DOHH2 (cell line): ENCODE measurements at regions not wholly inside any gene's neighbourhood (a gene's known extent, or its start where the extent isn't known, plus 50 kb on each side); places are given as distances from the start of the nearest gene placed in this dataset.

Experiments used
- H3F3A ChIP-seq: fragments of 200-600 bp; sonication (generic), shearing (Covaris generic); 2 replicates; pipeline ENCODE4 v1.6.0; 2016; ENCODE audit warnings: antibody characterized with exemption, mild to moderate bottlenecking; ENCODE audit not compliant: control insufficient read depth, insufficient read depth
- H3K27ac ChIP-seq: fragments of 200-600 bp; sonication (generic); 2 replicates; pipeline ENCODE4 v1.5.1; 2014; ENCODE audit warnings: low read depth, mild to moderate bottlenecking, low read length, moderate library complexity
- H3K27me3 ChIP-seq: fragments of 200-600 bp; sonication (generic); 2 replicates; pipeline ENCODE4 v1.6.1; 2014; ENCODE audit warnings: mild to moderate bottlenecking, low read length, mixed read lengths; ENCODE audit not compliant: control insufficient read depth
- H3K36me3 ChIP-seq: fragments of 200-600 bp; sonication (generic); 2 replicates; pipeline ENCODE4 v1.6.1; 2014; ENCODE audit warnings: mild to moderate bottlenecking, low read length, moderate library complexity, mixed read lengths; ENCODE audit not compliant: control insufficient read depth
- H3K4me1 ChIP-seq: fragments of 200-600 bp; sonication (generic); 2 replicates; pipeline ENCODE4 v1.6.1; 2014; ENCODE audit warnings: mild to moderate bottlenecking, low read length, mixed read lengths; ENCODE audit not compliant: control insufficient read depth
- H3K4me2 ChIP-seq: fragments of 200-600 bp; sonication (generic); 2 replicates; pipeline ENCODE4 v1.6.0; 2014; ENCODE audit warnings: mild to moderate bottlenecking, low read length, moderate library complexity
- H3K4me3 ChIP-seq: fragments of 200-600 bp; sonication (generic); 2 replicates; pipeline ENCODE4 v1.5.1; 2014; ENCODE audit warnings: mild to moderate bottlenecking, low read length, mixed read lengths
- H3K79me2 ChIP-seq: fragments of 200-600 bp; sonication (generic); 2 replicates; pipeline ENCODE4 v1.6.1; 2014; ENCODE audit warnings: mild to moderate bottlenecking, low read length, mixed read lengths; ENCODE audit not compliant: control insufficient read depth
- H3K9me2 ChIP-seq: fragments of 200-600 bp; sonication (generic); replicated peaks from 2 replicates; pipeline ENCODE4 v1.6.1; 2014; ENCODE audit warnings: mild to moderate bottlenecking, low read length, mixed read lengths; ENCODE audit not compliant: control insufficient read depth
- H3K9me3 ChIP-seq: fragments of 200-600 bp; sonication (generic); 2 replicates; pipeline ENCODE4 v1.6.1; 2014; ENCODE audit warnings: antibody characterized with exemption, low read length, mixed read lengths; ENCODE audit not compliant: control insufficient read depth, insufficient read depth
- H4K20me1 ChIP-seq: fragments of 200-600 bp; sonication (generic); 2 replicates; pipeline ENCODE4 v1.6.0; 2014; ENCODE audit warnings: low read depth, mild to moderate bottlenecking, antibody characterized with exemption, low read length, moderate library complexity; ENCODE audit not compliant: control insufficient read depth, insufficient read depth
- EZH2phosphoT487 ChIP-seq: fragments of 200-600 bp; sonication (generic); IDR thresholded peaks from 2 replicates; pipeline ENCODE4 v1.6.1; 2017; ENCODE audit warnings: borderline replicate concordance, mild to moderate bottlenecking, antibody characterized with exemption, low read length, moderate library complexity, mixed read lengths
- TF ChIP-seq, protein P1 (sequence below): fragments of 200-600 bp; sonication (generic); IDR thresholded peaks from one replicate; pipeline ENCODE4 v1.5.1; 2014; ENCODE audit warnings: antibody characterized with exemption, mild to moderate bottlenecking, low read depth, low read length; ENCODE audit not compliant: poor library complexity, severe bottlenecking

GRCh38 chr3:18687286-18687685 is 262.1 kb upstream of the SATB1 start:
- H3K27ac ChIP-seq, result no peak overlapping the region
- H3K79me2 ChIP-seq, result no peaks in the 10 kb centered on the region
- TF ChIP-seq, protein P1, sequence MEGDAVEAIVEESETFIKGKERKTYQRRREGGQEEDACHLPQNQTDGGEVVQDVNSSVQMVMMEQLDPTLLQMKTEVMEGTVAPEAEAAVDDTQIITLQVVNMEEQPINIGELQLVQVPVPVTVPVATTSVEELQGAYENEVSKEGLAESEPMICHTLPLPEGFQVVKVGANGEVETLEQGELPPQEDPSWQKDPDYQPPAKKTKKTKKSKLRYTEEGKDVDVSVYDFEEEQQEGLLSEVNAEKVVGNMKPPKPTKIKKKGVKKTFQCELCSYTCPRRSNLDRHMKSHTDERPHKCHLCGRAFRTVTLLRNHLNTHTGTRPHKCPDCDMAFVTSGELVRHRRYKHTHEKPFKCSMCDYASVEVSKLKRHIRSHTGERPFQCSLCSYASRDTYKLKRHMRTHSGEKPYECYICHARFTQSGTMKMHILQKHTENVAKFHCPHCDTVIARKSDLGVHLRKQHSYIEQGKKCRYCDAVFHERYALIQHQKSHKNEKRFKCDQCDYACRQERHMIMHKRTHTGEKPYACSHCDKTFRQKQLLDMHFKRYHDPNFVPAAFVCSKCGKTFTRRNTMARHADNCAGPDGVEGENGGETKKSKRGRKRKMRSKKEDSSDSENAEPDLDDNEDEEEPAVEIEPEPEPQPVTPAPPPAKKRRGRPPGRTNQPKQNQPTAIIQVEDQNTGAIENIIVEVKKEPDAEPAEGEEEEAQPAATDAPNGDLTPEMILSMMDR, result no peak
- no peak for TF ChIP-seq EZH2phosphoT487
- H3F3A ChIP-seq, result no peaks in the 10 kb centered on the region; the same call in 1 of the 2 replicates
- no peaks in the 10 kb centered on the region for H4K20me1 ChIP-seq
- H3K36me3 ChIP-seq, result no peaks in the 10 kb centered on the region
- no peaks in the 10 kb centered on the region for H3K4me1 ChIP-seq
- H3K27me3 ChIP-seq, result no peaks in the 10 kb centered on the region
- no peaks in the 10 kb centered on the region for H3K9me3 ChIP-seq
- H3K4me3 ChIP-seq, result no peak overlapping the region
- no peak overlapping the region for H3K4me2 ChIP-seq
- no peaks in the 10 kb centered on the region for H3K9me2 ChIP-seq

DNA sequence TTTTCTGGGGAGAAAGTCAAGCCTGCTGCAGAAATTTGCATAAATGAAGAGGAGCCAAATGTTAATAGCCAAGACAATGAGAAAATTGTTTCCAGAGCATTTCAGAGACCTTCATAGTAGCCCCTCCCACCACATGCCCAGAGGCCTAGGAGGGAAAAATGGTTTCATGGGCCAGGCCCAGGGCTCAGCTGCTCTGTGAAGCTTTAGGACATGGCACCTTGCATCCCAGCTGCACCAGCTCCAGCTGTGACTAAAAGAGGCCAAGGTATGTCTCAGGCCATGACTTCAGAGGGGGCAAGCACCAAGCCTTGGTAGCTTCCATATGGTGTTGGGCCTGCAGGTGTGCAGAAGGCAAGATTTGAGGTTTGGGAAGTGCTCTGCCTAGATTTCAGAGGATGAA is 258.8 kb upstream of the SATB1 start:
- H3K79me2 ChIP-seq, result no peaks in the 10 kb centered on the region
- no peak overlapping the region for H3K27ac ChIP-seq
- no peak overlapping the region for H3K4me2 ChIP-seq
- no peaks in the 10 kb centered on the region for H4K20me1 ChIP-seq
- H3K36me3 ChIP-seq, result no peaks in the 10 kb centered on the region
- no peaks in the 10 kb centered on the region for H3K9me2 ChIP-seq
- no peak overlapping the region for H3K4me3 ChIP-seq
- H3F3A ChIP-seq, result no peaks in the 10 kb centered on the region; the same call in 1 of the 2 replicates
- no peaks in the 10 kb centered on the region for H3K4me1 ChIP-seq
- 0 out of 2 replicates have a peak, but pooled peaks cover 4% of the 10 kb centered on the region for H3K27me3 ChIP-seq
- no peaks in the 10 kb centered on the region for H3K9me3 ChIP-seq
- no peak for TF ChIP-seq EZH2phosphoT487
- TF ChIP-seq, protein P1, result no peak

DNA sequence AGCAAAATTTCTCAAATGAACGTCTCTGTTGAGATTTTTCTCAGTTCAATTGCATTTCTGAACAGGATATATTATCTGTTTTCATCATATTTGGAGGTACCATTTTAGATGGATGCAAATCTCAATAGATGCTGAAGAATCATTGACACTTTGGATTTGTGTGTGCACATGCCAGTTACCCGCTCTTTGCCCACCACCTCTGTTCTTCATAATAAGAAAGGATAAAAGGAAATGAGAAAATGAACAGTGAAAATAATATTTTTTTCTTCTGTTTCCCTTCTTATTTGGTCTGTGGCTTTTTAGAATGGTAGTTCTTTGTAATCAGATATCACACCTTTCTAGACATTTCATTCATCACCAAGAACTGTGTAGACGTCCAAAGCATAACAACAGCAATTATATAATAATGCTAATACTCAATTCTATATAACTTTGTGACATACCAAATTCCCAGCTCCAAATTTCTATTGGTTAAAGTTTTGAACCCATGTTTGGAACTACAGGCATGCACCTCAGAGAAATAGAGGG is 256.7 kb upstream of the SATB1 start:
- Histone ChIP-seq H3K4me3 (no peak overlapping the region), H4K20me1 (no peaks in the 10 kb centered on the region), H3K27ac (no peak overlapping the region), H3K36me3 (no peaks in the 10 kb centered on the region), H3K4me1 (no peaks in the 10 kb centered on the region), H3K9me2 (no peaks in the 10 kb centered on the region), H3K4me2 (no peak overlapping the region), H3F3A (no peaks in the 10 kb centered on the region; the same call in 1 of the 2 replicates), H3K27me3 (0 out of 2 replicates have a peak, but pooled peaks cover 4% of the 10 kb centered on the region), H3K9me3 (no peaks in the 10 kb centered on the region), H3K79me2 (no peaks in the 10 kb centered on the region)
- TF ChIP-seq EZH2phosphoT487, result no peak
- TF ChIP-seq, protein P1, result no peak
